H9 (cell line): ENCODE measurements at regions not wholly inside any gene's neighbourhood (a gene's known extent, or its start where the extent isn't known, plus 50 kb on each side); places are given as distances from the start of the nearest gene placed in this dataset.

Experiments
- DNase-seq: peaks from one replicate; pipeline ENCODE4 v3.0.0-alpha.2; 2017
- H2AFZ ChIP-seq: one replicate; pipeline ENCODE4 v1.6.1; 2013; ENCODE audit warnings: mild to moderate bottlenecking, low read length, control low read depth, moderate library complexity
- H2AK5ac ChIP-seq: 2 replicates; pipeline ENCODE4 v1.6.1; 2013; ENCODE audit warnings: low read length, control low read depth, mixed read lengths; ENCODE audit not compliant: insufficient read length
- H2BK120ac ChIP-seq: one replicate; pipeline ENCODE4 v1.6.1; 2013; ENCODE audit warnings: low read depth, mild to moderate bottlenecking, low read length, control low read depth, inconsistent platforms; ENCODE audit not compliant: poor library complexity, severe bottlenecking
- H2BK12ac ChIP-seq: 2 replicates; pipeline ENCODE4 v1.6.1; 2013; ENCODE audit warnings: low read length, control low read depth, mixed read lengths, low read depth; ENCODE audit not compliant: insufficient read length
- H2BK15ac ChIP-seq: 2 replicates; pipeline ENCODE4 v1.6.1; 2013; ENCODE audit warnings: low read depth, low read length, control low read depth
- H2BK20ac ChIP-seq: one replicate; pipeline ENCODE4 v1.6.1; 2013; ENCODE audit warnings: low read depth, mild to moderate bottlenecking, low read length, control low read depth, inconsistent platforms; ENCODE audit not compliant: poor library complexity, severe bottlenecking
- H2BK5ac ChIP-seq: 2 replicates; pipeline ENCODE4 v1.6.1; 2013; ENCODE audit warnings: low read length, control low read depth, mixed read lengths; ENCODE audit not compliant: insufficient read length
- H3K14ac ChIP-seq: 2 replicates; pipeline ENCODE4 v1.6.1; 2013; ENCODE audit warnings: low read length, control low read depth; ENCODE audit not compliant: insufficient read depth
- H3K18ac ChIP-seq: 2 replicates; pipeline ENCODE4 v1.6.1; 2013; ENCODE audit warnings: low read depth, mild to moderate bottlenecking, mixed read lengths, low read length, control low read depth; ENCODE audit not compliant: insufficient read length
- H3K23ac ChIP-seq: 2 replicates; pipeline ENCODE4 v1.6.1; 2013; ENCODE audit warnings: low read length, control low read depth, mixed read lengths, low read depth; ENCODE audit not compliant: insufficient read length
- H3K23me2 ChIP-seq: 2 replicates; pipeline ENCODE4 v1.6.1; 2013; ENCODE audit warnings: low read depth, mild to moderate bottlenecking, mixed read lengths, low read length, control low read depth; ENCODE audit not compliant: insufficient read length, poor library complexity, severe bottlenecking
- H3K27ac ChIP-seq: 2 replicates; pipeline ENCODE4 v1.5.1; 2013; ENCODE audit warnings: low read length, control low read depth, mixed read lengths, low read depth; ENCODE audit not compliant: insufficient read length
- H3K27me3 ChIP-seq: 2 replicates; pipeline ENCODE4 v1.6.1; 2013; ENCODE audit warnings: low read length, control low read depth, inconsistent platforms; ENCODE audit not compliant: insufficient read depth
- H3K4ac ChIP-seq: 2 replicates; pipeline ENCODE4 v1.6.1; 2013; ENCODE audit warnings: low read depth, mild to moderate bottlenecking, control low read depth, inconsistent platforms, low read length, moderate library complexity
- H3K4me1 ChIP-seq: 2 replicates; pipeline ENCODE4 v1.6.1; 2013; ENCODE audit warnings: low read length, control low read depth, inconsistent platforms; ENCODE audit not compliant: insufficient read depth
- H3K4me2 ChIP-seq: 2 replicates; pipeline ENCODE4 v1.6.1; 2013; ENCODE audit warnings: low read length, control low read depth, mixed read lengths; ENCODE audit not compliant: insufficient read length, insufficient read depth
- H3K56ac ChIP-seq: 2 replicates; pipeline ENCODE4 v1.6.1; 2013; ENCODE audit warnings: low read depth, mild to moderate bottlenecking, mixed read lengths, low read length, control low read depth; ENCODE audit not compliant: insufficient read length
- H3K79me1 ChIP-seq: 2 replicates; pipeline ENCODE4 v1.6.1; 2013; ENCODE audit warnings: low read depth, mild to moderate bottlenecking, moderate library complexity, low read length, control low read depth, inconsistent platforms; ENCODE audit not compliant: insufficient read depth, poor library complexity, severe bottlenecking
- H3K79me2 ChIP-seq: 2 replicates; pipeline ENCODE4 v1.6.1; 2013; ENCODE audit warnings: low read length, control low read depth, inconsistent platforms; ENCODE audit not compliant: insufficient read depth
- H3K9ac ChIP-seq: 2 replicates; pipeline ENCODE4 v1.6.1; 2013; ENCODE audit warnings: low read length, control low read depth, mixed read lengths; ENCODE audit not compliant: insufficient read length; ENCODE audit errors: extremely low read depth
- H3K9me3 ChIP-seq: one replicate; pipeline ENCODE4 v1.6.1; 2013; ENCODE audit warnings: low read depth, low read length, inconsistent platforms; ENCODE audit not compliant: control insufficient read depth
- H3T11ph ChIP-seq: one replicate; pipeline ENCODE4 v1.6.1; 2013; ENCODE audit warnings: mild to moderate bottlenecking, low read length, control low read depth, inconsistent platforms
- H4K20me1 ChIP-seq: one replicate; pipeline ENCODE4 v1.6.1; 2013; ENCODE audit not compliant: control insufficient read depth, insufficient read length, insufficient read depth
- H4K5ac ChIP-seq: 2 replicates; pipeline ENCODE4 v1.6.1; 2013; ENCODE audit warnings: low read depth, mild to moderate bottlenecking, mixed read lengths, low read length, control low read depth; ENCODE audit not compliant: insufficient read length
- H4K8ac ChIP-seq: replicated peaks from 2 replicates; pipeline ENCODE4 v1.6.1; 2013; ENCODE audit warnings: low read length, control low read depth, mixed read lengths, low read depth; ENCODE audit not compliant: insufficient read length
- H4K91ac ChIP-seq: 2 replicates; pipeline ENCODE4 v1.6.1; 2013; ENCODE audit warnings: low read depth, mild to moderate bottlenecking, moderate library complexity, mixed read lengths, low read length, control low read depth; ENCODE audit not compliant: insufficient read length
- H3K27ac Mint-ChIP-seq, 3 experiments: 2 replicates in 2 of 3; 3 replicates in 1 of 3; pipeline ENCODE4 v1.8.0; 2020 to 2021; ENCODE audit warnings: mixed read lengths in 3 of 3, mild to moderate bottlenecking in 1 of 3, moderate library complexity in 1 of 3
- H3K27me3 Mint-ChIP-seq: 2 replicates; pipeline ENCODE4 v1.8.0; 2021; ENCODE audit warnings: low read depth, mild to moderate bottlenecking, moderate library complexity, mixed read lengths
- H3K36me3 Mint-ChIP-seq, 3 experiments: 2 replicates in 2 of 3; 3 replicates in 1 of 3; pipeline ENCODE4 v1.8.0; 2020 to 2021; ENCODE audit warnings: low read depth in 3 of 3, mixed read lengths in 3 of 3; ENCODE audit not compliant: insufficient read depth in 1 of 3
- H3K4me1 Mint-ChIP-seq, 2 experiments: 2 replicates each; pipeline ENCODE4 v1.8.0; 2020; ENCODE audit warnings: mixed read lengths in 2 of 2
- H3K4me3 Mint-ChIP-seq, 2 experiments: 2 replicates in 1 of 2; 3 replicates in 1 of 2; pipeline ENCODE4 v1.8.0; 2020 to 2021; ENCODE audit warnings: mild to moderate bottlenecking in 2 of 2, mixed read lengths in 2 of 2, moderate library complexity in 1 of 2
- H3K9me3 Mint-ChIP-seq, 2 experiments: 2 replicates in 1 of 2; 3 replicates in 1 of 2; pipeline ENCODE4 v1.8.0; 2020; ENCODE audit warnings: mild to moderate bottlenecking in 2 of 2, mixed read lengths in 2 of 2, moderate library complexity in 1 of 2
- WGBS: extraction: QIAGEN DNeasy Blood & Tissue Kit; methylation state at CpG from one replicate; pipeline ENCODE4 v1.1.7; 2013; ENCODE audit warnings: missing lambda C conversion rate, low lambda C conversion rate, mixed read lengths; ENCODE audit not compliant: insufficient read length; ENCODE audit errors: extremely low coverage; 5-methylcytosine and 5-hydroxymethylcytosine counted together
- TF ChIP-seq, protein P1 (sequence below): fragments of 200-600 bp; sonication (generic); conservative IDR thresholded peaks from 3 replicates; pipeline ENCODE4 v1.8.0; 2021; ENCODE audit warnings: antibody characterized with exemption, mild to moderate bottlenecking

GRCh38 chr12:75812271-75813018 lies 219.1 kb downstream of the PHLDA1 start:
- Histone ChIP-seq H3K9ac (no peak overlapping the region), H3K79me2 (no peaks in the 10 kb centered on the region; the same call in 1 of the 2 replicates), H4K91ac (no peak overlapping the region), H4K20me1 (no peaks in the 10 kb centered on the region), H2BK20ac (no peak overlapping the region), H2AFZ (no peak overlapping the region), H4K8ac (no peak overlapping the region), H2BK12ac (no peak overlapping the region), H3K4ac (no peak overlapping the region), H3K14ac (no peak overlapping the region), H3K18ac (no peak overlapping the region), H3K23ac (no peak overlapping the region), H2BK15ac (no peak overlapping the region), H3K4me2 (peak overlapping the region; percentile 40), H3K9me3 (no peaks in the 10 kb centered on the region), H4K5ac (no peak overlapping the region), H3K79me1 (no peaks in the 10 kb centered on the region), H3T11ph (no peak overlapping the region), H2AK5ac (no peak overlapping the region), H3K56ac (no peak overlapping the region), H3K27ac (peak overlapping the region; percentile 21), H2BK120ac (no peak overlapping the region), H2BK5ac (no peak overlapping the region), H3K4me1 (peaks cover 8% of the 10 kb centered on the region; the same call in 1 of the 2 replicates), H3K23me2 (no peaks in the 10 kb centered on the region), H3K27me3 (no peaks in the 10 kb centered on the region; the same call in 1 of the 2 replicates)
- peaks cover 0 to 10% (median 7%) of the 10 kb centered on the region in 3 experiments; a peak in 6 of 7 replicates for H3K36me3 Mint-ChIP-seq
- peaks cover 8 to 13% of the 10 kb centered on the region in 2 experiments; a peak in 4 of 5 replicates for H3K9me3 Mint-ChIP-seq
- DNase-seq, result peak; percentile 43
- peaks cover 48 to 50% of the 10 kb centered on the region in 2 experiments for H3K4me1 Mint-ChIP-seq
- peak overlapping the region in 1 of 2 experiments; percentile 16; a peak in 3 of 5 replicates for H3K4me3 Mint-ChIP-seq
- WGBS, result no CpG with 5 or more reads among the region's 9 CpGs
- H3K27ac Mint-ChIP-seq, result peak overlapping the region; percentile 27 to 81 (median 32); a peak in 6 of 7 replicates
- H3K27me3 Mint-ChIP-seq, result peaks cover 6% of the 10 kb centered on the region
- TF ChIP-seq, protein P1, sequence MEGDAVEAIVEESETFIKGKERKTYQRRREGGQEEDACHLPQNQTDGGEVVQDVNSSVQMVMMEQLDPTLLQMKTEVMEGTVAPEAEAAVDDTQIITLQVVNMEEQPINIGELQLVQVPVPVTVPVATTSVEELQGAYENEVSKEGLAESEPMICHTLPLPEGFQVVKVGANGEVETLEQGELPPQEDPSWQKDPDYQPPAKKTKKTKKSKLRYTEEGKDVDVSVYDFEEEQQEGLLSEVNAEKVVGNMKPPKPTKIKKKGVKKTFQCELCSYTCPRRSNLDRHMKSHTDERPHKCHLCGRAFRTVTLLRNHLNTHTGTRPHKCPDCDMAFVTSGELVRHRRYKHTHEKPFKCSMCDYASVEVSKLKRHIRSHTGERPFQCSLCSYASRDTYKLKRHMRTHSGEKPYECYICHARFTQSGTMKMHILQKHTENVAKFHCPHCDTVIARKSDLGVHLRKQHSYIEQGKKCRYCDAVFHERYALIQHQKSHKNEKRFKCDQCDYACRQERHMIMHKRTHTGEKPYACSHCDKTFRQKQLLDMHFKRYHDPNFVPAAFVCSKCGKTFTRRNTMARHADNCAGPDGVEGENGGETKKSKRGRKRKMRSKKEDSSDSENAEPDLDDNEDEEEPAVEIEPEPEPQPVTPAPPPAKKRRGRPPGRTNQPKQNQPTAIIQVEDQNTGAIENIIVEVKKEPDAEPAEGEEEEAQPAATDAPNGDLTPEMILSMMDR, result no peak
